Gastroesophageal sphincter (tissue), 4 donors: ENCODE measurements at regions not wholly inside any gene's neighbourhood (a gene's known extent, or its start where the extent isn't known, plus 50 kb on each side); places are given as distances from the start of the nearest gene placed in this dataset.

Experiments
- ATAC-seq: fragments of 150-250 bp; one replicate; pipeline ENCODE4 v1.9.1; 2016; ENCODE audit warnings: mild to moderate bottlenecking, moderate library complexity
- H3K27ac ChIP-seq, 4 donors: fragments of 200-600 bp; sonication (generic) in 3 of 4; 1 replicate in 3 of 4; 2 replicates in 1 of 4; pipeline ENCODE4 v1.5.1; 2016 to 2019
- H3K27me3 ChIP-seq: fragments of 200-600 bp; sonication (generic); one replicate; pipeline ENCODE4 v1.5.1; 2019
- H3K36me3 ChIP-seq, 2 donors: fragments of 200-600 bp; sonication (generic); one replicate each; pipeline ENCODE4 v1.5.1; 2019; ENCODE audit warnings: control low read depth in 1 of 2
- H3K4me1 ChIP-seq, 3 donors: fragments of 200-600 bp; sonication (generic); 1 replicate in 2 of 3; 2 replicates in 1 of 3; pipeline ENCODE4 v1.5.1; 2016 to 2019; ENCODE audit warnings: control low read depth in 2 of 3
- H3K4me3 ChIP-seq, 2 donors: fragments of 200-600 bp; sonication (generic); one replicate each; pipeline ENCODE4 v1.5.1; 2019; ENCODE audit warnings: mild to moderate bottlenecking in 1 of 2, moderate library complexity in 1 of 2
- H3K9me3 ChIP-seq, 3 donors: fragments of 200-600 bp; sonication (generic); one replicate each; pipeline ENCODE4 v1.5.1; 2017 to 2019; ENCODE audit warnings: control low read depth in 2 of 3
- CTCF ChIP-seq, 4 experiments: fragments of 200-600 bp in 2 of 4; fragments of 450-650 bp in 2 of 4; sonication (generic) in 1 of 4; IDR thresholded peaks; one replicate each; pipeline ENCODE4 v1.5.1; 2017 to 2019; ENCODE audit warnings: antibody characterized with exemption in 4 of 4, mild to moderate bottlenecking in 2 of 4, moderate library complexity in 2 of 4
- EP300 ChIP-seq: sonication (generic); formaldehyde crosslinking; IDR thresholded peaks from one replicate; pipeline ENCODE4 v1.6.1; 2017; ENCODE audit warnings: antibody characterized with exemption, mild to moderate bottlenecking
- POLR2A ChIP-seq, 2 donors: fragments of 450-650 bp; IDR thresholded peaks; one replicate each; pipeline ENCODE4 v1.6.1; 2017; ENCODE audit warnings: antibody characterized with exemption in 2 of 2, mild to moderate bottlenecking in 2 of 2, moderate library complexity in 1 of 2
- POLR2AphosphoS5 ChIP-seq: sonication (generic); formaldehyde crosslinking; IDR thresholded peaks from one replicate; pipeline ENCODE4 v1.6.1; 2017; ENCODE audit warnings: antibody characterized with exemption
- WGBS, 2 donors: methylation state at CpG; one replicate each; pipeline ENCODE4 v1.1.5; 2018; ENCODE audit warnings: low coverage in 1 of 2; 5-methylcytosine and 5-hydroxymethylcytosine counted together

GRCh38 chr1:164308101-164308500 is 250.9 kb upstream of the PBX1 start:
- Histone ChIP-seq H3K4me1 (no peaks in the 10 kb centered on the region), H3K4me3 (no peak overlapping the region), H3K27ac (no peak overlapping the region), H3K36me3 (no peaks in the 10 kb centered on the region), H3K27me3 (no peaks in the 10 kb centered on the region), H3K9me3 (no peaks in the 10 kb centered on the region)
- no peak for ATAC-seq
- TF ChIP-seq POLR2AphosphoS5 (no peak), EP300 (no peak), CTCF (IDR thresholded peaks at IDR 0.05) (no peak), POLR2A (IDR thresholded peaks at IDR 0.05) (no peak)

- 38 to 42% methylated on average over 3 of the region's 3 CpGs for WGBS, 2 donors
- Histone ChIP-seq H3K27me3 (no peaks in the 10 kb centered on the region), H3K4me3 (no peak overlapping the region), H3K36me3 (no peaks in the 10 kb centered on the region), H3K4me1 (peaks cover 0 to 9% (median 3%) of the 10 kb centered on the region in 3 donors), H3K9me3 (no peaks in the 10 kb centered on the region), H3K27ac (no peak overlapping the region)
- ATAC-seq = no peak
- TF ChIP-seq POLR2AphosphoS5 (no peak), EP300 (no peak), POLR2A (IDR thresholded peaks at IDR 0.05) (no peak), CTCF (IDR thresholded peaks at IDR 0.05) (no peak)
These were observed 248.8 kb upstream of the PBX1 start for GRCh38 chr1:164310166-164310565.

GRCh38 chr1:164311377-164311776 is 247.6 kb upstream of the PBX1 start:
- Histone ChIP-seq H3K9me3 (no peaks in the 10 kb centered on the region), H3K4me1 (peaks cover 0 to 12% (median 3%) of the 10 kb centered on the region in 3 donors), H3K27me3 (no peaks in the 10 kb centered on the region), H3K36me3 (no peaks in the 10 kb centered on the region), H3K27ac (no peak overlapping the region), H3K4me3 (no peak overlapping the region)
- no peak for ATAC-seq
- TF ChIP-seq EP300 (no peak), POLR2AphosphoS5 (no peak), POLR2A (IDR thresholded peaks at IDR 0.05) (no peak), CTCF (IDR thresholded peaks at IDR 0.05) (no peak)
- WGBS, 2 donors = 39 to 42% methylated on average over 5 of the region's 5 CpGs

GRCh38 chr1:164320790-164321731 is 237.9 kb upstream of the PBX1 start:
- Histone ChIP-seq H3K9me3 (no peaks in the 10 kb centered on the region), H3K4me1 (peaks cover 0 to 17% (median 0%) of the 10 kb centered on the region in 3 donors), H3K27me3 (no peaks in the 10 kb centered on the region), H3K4me3 (peak overlapping the region; percentile 52 to 57), H3K36me3 (no peaks in the 10 kb centered on the region), H3K27ac (peak overlapping the region; percentile 63 to 81 (median 72))
- WGBS, 2 donors = 2 to 5% methylated on average over 19 to 20 of the region's 56 CpGs
- TF ChIP-seq POLR2AphosphoS5 (peak; percentile 25), EP300 (no peak)
- ATAC-seq = peak; percentile 71

GRCh38 chr1:164325786-164326185 is 233.2 kb upstream of the PBX1 start:
- Histone ChIP-seq H3K4me3 (no peak overlapping the region), H3K27me3 (no peaks in the 10 kb centered on the region), H3K36me3 (no peaks in the 10 kb centered on the region), H3K4me1 (peaks cover 0 to 9% (median 0%) of the 10 kb centered on the region in 3 donors), H3K27ac (no peak overlapping the region), H3K9me3 (no peaks in the 10 kb centered on the region)
- no peak for ATAC-seq
- WGBS, 2 donors = 73 to 89% methylated on average over 4 to 6 of the region's 6 CpGs
- TF ChIP-seq EP300 = no peak
- TF ChIP-seq POLR2AphosphoS5 = no peak
- TF ChIP-seq CTCF (IDR thresholded peaks at IDR 0.05) = no peak
- TF ChIP-seq POLR2A (IDR thresholded peaks at IDR 0.05) = no peak
